WTC11 (cell line): ENCODE measurements at regions not wholly inside any gene's neighbourhood (a gene's known extent, or its start where the extent isn't known, plus 50 kb on each side); places are given as distances from the start of the nearest gene placed in this dataset.

Experiments
- ATAC-seq: fragments of 200-7000 bp; cut with Tn5 transposase; 2 replicates; pipeline ENCODE4 v1.10.0; 2021; ENCODE audit warnings: mild to moderate bottlenecking, moderate library complexity
- CTCF ChIA-PET: fragments of 300-600 bp; sonication (Branson Sonifier 250); formaldehyde crosslinking; loops from one replicate; lab custom pipeline; 2021; ENCODE audit warnings: antibody characterized with exemption; lab: Charles Lee
- POLR2A ChIA-PET: fragments of 350-600 bp; sonication (Branson Sonifier 250); formaldehyde crosslinking; loops from one replicate; lab custom pipeline; 2021; ENCODE audit warnings: antibody characterized with exemption; lab: Charles Lee
- DNase-seq: peaks from one replicate; pipeline ENCODE4 v3.0.0; 2021; ENCODE audit warnings: low spot score
- H3K27ac Mint-ChIP-seq: 2 replicates; pipeline ENCODE4 v1.8.0; 2021; ENCODE audit warnings: mixed read lengths
- H3K27me3 Mint-ChIP-seq: 2 replicates; pipeline ENCODE4 v1.8.0; 2021; ENCODE audit warnings: low read depth, mild to moderate bottlenecking, moderate library complexity, mixed read lengths
- H3K36me3 Mint-ChIP-seq: 2 replicates; pipeline ENCODE4 v1.8.0; 2021; ENCODE audit warnings: mixed read lengths
- H3K4me1 Mint-ChIP-seq: 2 replicates; pipeline ENCODE4 v1.8.0; 2022; ENCODE audit warnings: mixed read lengths
- H3K4me3 Mint-ChIP-seq: 2 replicates; pipeline ENCODE4 v1.8.0; 2021; ENCODE audit warnings: mild to moderate bottlenecking, moderate library complexity, mixed read lengths
- H3K9me3 Mint-ChIP-seq: 2 replicates; pipeline ENCODE4 v1.8.0; 2021; ENCODE audit warnings: mixed read lengths
- EMX1 ChIP-seq: fragments of 250-450 bp; sonication (Bioruptor Pico); IDR thresholded peaks from 2 replicates; pipeline ENCODE4 v1.8.0; 2021; ENCODE audit warnings: mild to moderate bottlenecking
- ERG ChIP-seq: fragments of 250-450 bp; sonication (Bioruptor Pico); IDR thresholded peaks from 2 replicates; pipeline ENCODE4 v1.8.0; 2021; ENCODE audit warnings: mild to moderate bottlenecking
- FOXJ3 ChIP-seq: sonication (generic); formaldehyde crosslinking; IDR thresholded peaks from 2 replicates; pipeline ENCODE4 v1.9.0; 2021; ENCODE audit warnings: missing genetic modification reagents, mild to moderate bottlenecking, borderline replicate concordance
- FOXP4 ChIP-seq: sonication (generic); formaldehyde crosslinking; IDR thresholded peaks from 2 replicates; pipeline ENCODE4 v1.8.0; 2022; ENCODE audit warnings: mild to moderate bottlenecking, missing genetic modification reagents
- GABPB1 ChIP-seq: sonication (generic); formaldehyde crosslinking; IDR thresholded peaks from 2 replicates; pipeline ENCODE4 v1.8.1; 2023; ENCODE audit warnings: mild to moderate bottlenecking, missing genetic modification reagents
- IRF1 ChIP-seq: sonication (generic); formaldehyde crosslinking; IDR thresholded peaks from 2 replicates; pipeline ENCODE4 v1.8.0; 2023; ENCODE audit warnings: missing genetic modification reagents
- KAT7 ChIP-seq: sonication (generic); formaldehyde crosslinking; IDR thresholded peaks from 2 replicates; pipeline ENCODE4 v1.8.1; 2023; ENCODE audit warnings: missing genetic modification reagents, mild to moderate bottlenecking, borderline replicate concordance
- NR2C2 ChIP-seq: sonication (generic); formaldehyde crosslinking; IDR thresholded peaks from 2 replicates; pipeline ENCODE4 v1.8.0; 2022; ENCODE audit warnings: mild to moderate bottlenecking, missing genetic modification reagents
- PRDM15 ChIP-seq: sonication (generic); formaldehyde crosslinking; IDR thresholded peaks from 2 replicates; pipeline ENCODE4 v1.8.0; 2022; ENCODE audit warnings: missing genetic modification reagents
- TP53 ChIP-seq: sonication (generic); formaldehyde crosslinking; IDR thresholded peaks from 2 replicates; pipeline ENCODE4 v1.8.1; 2023; ENCODE audit warnings: mild to moderate bottlenecking, missing genetic modification reagents
- ZBTB21 ChIP-seq: sonication (generic); formaldehyde crosslinking; IDR thresholded peaks from 2 replicates; pipeline ENCODE4 v1.8.1; 2023; ENCODE audit warnings: mild to moderate bottlenecking, missing genetic modification reagents, borderline replicate concordance
- ZMAT4 ChIP-seq: fragments of 250-450 bp; sonication (Bioruptor Pico); IDR thresholded peaks from 2 replicates; pipeline ENCODE4 v1.9.0; 2021; ENCODE audit warnings: mild to moderate bottlenecking
- ZNF138 ChIP-seq: sonication (generic); formaldehyde crosslinking; conservative IDR thresholded peaks from 2 replicates; pipeline ENCODE4 v1.8.1; 2022; ENCODE audit warnings: mild to moderate bottlenecking, moderate library complexity, missing genetic modification reagents
- TF ChIP-seq, protein P1 (sequence below): sonication (generic); formaldehyde crosslinking; IDR thresholded peaks from 2 replicates; pipeline ENCODE4 v1.8.1; 2022; ENCODE audit warnings: mild to moderate bottlenecking, missing genetic modification reagents, moderate library complexity, borderline replicate concordance
- TF ChIP-seq, protein P2 (sequence below): sonication (generic); formaldehyde crosslinking; IDR thresholded peaks from 2 replicates; pipeline ENCODE4 v1.8.1; 2023; ENCODE audit warnings: mild to moderate bottlenecking, missing genetic modification reagents

DNA sequence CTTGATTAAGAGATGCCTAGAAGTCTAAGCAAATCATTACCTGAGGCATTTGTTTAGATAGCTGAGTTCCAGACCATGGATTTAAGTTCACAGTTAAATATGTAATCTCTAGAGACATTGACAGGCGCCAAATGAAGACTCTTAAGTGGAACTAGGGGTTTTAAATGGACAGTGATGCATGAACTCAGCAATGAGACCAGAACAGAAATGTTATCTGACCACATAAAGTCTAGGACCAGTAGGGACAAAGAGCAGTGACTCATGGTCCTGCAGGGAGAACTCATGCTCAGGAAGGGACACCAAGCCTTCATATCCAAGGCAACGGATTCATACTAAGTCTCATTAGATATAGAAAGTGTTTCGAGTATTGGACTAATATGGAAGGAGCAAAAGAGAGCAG lies 152.3 kb downstream of the PPARGC1A start (continued):
- TF ChIP-seq FOXP4 (CRISPR knock-in tag): no peak

DNA sequence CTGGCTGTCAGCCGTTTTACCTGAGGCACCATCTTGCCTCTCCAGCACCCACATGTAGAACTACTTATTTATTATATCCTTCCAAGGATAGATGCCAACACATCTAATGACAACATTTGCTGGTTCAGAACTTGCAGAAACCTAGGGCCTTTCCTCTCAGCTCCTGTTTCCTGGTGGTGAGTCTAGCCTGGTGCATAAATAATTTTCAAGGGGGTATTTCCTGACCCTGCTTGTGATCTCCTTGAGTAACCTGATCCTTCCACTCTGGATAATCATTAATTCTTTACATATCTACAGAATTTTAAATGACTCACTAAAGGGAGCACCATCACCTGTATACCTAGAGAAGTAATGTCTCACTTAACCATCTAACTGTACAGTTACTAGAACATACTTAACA lies 153.4 kb downstream of the PPARGC1A start:
- DNase-seq: no peak
- Mint-ChIP-seq H3K4me3 (no peak overlapping the region), H3K27me3 (no peaks in the 10 kb centered on the region), H3K9me3 (peaks cover 18% of the 10 kb centered on the region; the same call in 1 of the 2 replicates), H3K27ac (no peak overlapping the region), H3K36me3 (no peaks in the 10 kb centered on the region), H3K4me1 (peaks cover 20% of the 10 kb centered on the region)
- TF ChIP-seq ERG (CRISPR knock-in tag) (no peak), EMX1 (CRISPR knock-in tag) (no peak), FOXJ3 (no peak), PRDM15 (CRISPR knock-in tag) (no peak), NR2C2 (CRISPR knock-in tag) (no peak), GABPB1 (no peak), ZNF138 (CRISPR knock-in tag) (no peak), IRF1 (CRISPR knock-in tag) (no peak)
- TF ChIP-seq, protein P1, sequence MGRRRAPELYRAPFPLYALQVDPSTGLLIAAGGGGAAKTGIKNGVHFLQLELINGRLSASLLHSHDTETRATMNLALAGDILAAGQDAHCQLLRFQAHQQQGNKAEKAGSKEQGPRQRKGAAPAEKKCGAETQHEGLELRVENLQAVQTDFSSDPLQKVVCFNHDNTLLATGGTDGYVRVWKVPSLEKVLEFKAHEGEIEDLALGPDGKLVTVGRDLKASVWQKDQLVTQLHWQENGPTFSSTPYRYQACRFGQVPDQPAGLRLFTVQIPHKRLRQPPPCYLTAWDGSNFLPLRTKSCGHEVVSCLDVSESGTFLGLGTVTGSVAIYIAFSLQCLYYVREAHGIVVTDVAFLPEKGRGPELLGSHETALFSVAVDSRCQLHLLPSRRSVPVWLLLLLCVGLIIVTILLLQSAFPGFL: no peak
- TF ChIP-seq, protein P2, sequence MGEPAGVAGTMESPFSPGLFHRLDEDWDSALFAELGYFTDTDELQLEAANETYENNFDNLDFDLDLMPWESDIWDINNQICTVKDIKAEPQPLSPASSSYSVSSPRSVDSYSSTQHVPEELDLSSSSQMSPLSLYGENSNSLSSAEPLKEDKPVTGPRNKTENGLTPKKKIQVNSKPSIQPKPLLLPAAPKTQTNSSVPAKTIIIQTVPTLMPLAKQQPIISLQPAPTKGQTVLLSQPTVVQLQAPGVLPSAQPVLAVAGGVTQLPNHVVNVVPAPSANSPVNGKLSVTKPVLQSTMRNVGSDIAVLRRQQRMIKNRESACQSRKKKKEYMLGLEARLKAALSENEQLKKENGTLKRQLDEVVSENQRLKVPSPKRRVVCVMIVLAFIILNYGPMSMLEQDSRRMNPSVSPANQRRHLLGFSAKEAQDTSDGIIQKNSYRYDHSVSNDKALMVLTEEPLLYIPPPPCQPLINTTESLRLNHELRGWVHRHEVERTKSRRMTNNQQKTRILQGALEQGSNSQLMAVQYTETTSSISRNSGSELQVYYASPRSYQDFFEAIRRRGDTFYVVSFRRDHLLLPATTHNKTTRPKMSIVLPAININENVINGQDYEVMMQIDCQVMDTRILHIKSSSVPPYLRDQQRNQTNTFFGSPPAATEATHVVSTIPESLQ (CRISPR knock-in tag): no peak
- CTCF ChIA-PET: no interaction called here
- POLR2A ChIA-PET: no interaction called here
- no peak for ATAC-seq

- no peaks in the 10 kb centered on the region for H3K27me3 Mint-ChIP-seq
- TF ChIP-seq ZMAT4 (CRISPR knock-in tag) (no peak), TP53 (CRISPR knock-in tag) (no peak), ZBTB21 (CRISPR knock-in tag) (no peak), KAT7 (CRISPR knock-in tag) (no peak)
- TF ChIP-seq, all 79 proteins: peak for 0
- no peaks in the 10 kb centered on the region for H3K36me3 Mint-ChIP-seq
- ChIA-PET POLR2A (interaction anchor here (0.7 kb wide), 1 partner anchor 18 kb away, joined by 3 read pairs; no protein-coding TSS in a partner anchor), CTCF (no interaction called here)
- ATAC-seq: no peak
- no peak for DNase-seq
- H3K27ac Mint-ChIP-seq: no peak overlapping the region
- peaks cover 23% of the 10 kb centered on the region for H3K4me1 Mint-ChIP-seq
- H3K4me3 Mint-ChIP-seq: no peak overlapping the region
- peaks cover 18% of the 10 kb centered on the region; the same call in 1 of the 2 replicates for H3K9me3 Mint-ChIP-seq
Observed at GRCh38 chr4:23734000-23734399, 155.8 kb downstream of the PPARGC1A start.
